CD14-positive monocyte (primary cell): ENCODE measurements at regions not wholly inside any gene's neighbourhood (a gene's known extent, or its start where the extent isn't known, plus 50 kb on each side); places are given as distances from the start of the nearest gene placed in this dataset.

ENCODE experiments used
- DNase-seq, 3 donors: peaks; one replicate each; pipeline ENCODE4 v3.0.0-alpha.2; 2011 to 2022
- H2AFZ ChIP-seq: 2 replicates; pipeline ENCODE4 v1.6.0; 2012; ENCODE audit warnings: mild to moderate bottlenecking, low read depth, low read length, inconsistent platforms; ENCODE audit not compliant: insufficient read depth, poor library complexity, severe bottlenecking
- H3K27ac ChIP-seq, 2 donors: 1 replicate in 1 of 2; 2 replicates in 1 of 2; pipeline ENCODE4 v1.5.1; 2012 to 2013; ENCODE audit warnings: low read length in 2 of 2, control low read depth in 1 of 2, inconsistent platforms in 1 of 2, low read depth in 1 of 2, mild to moderate bottlenecking in 1 of 2
- H3K27me3 ChIP-seq, 2 donors: one replicate each; pipeline versions ENCODE4 v1.6.0 to v1.6.1; 2011 to 2013; ENCODE audit warnings: low read length in 2 of 2; ENCODE audit not compliant: control insufficient read depth in 2 of 2, insufficient read depth in 2 of 2
- H3K36me3 ChIP-seq, 2 donors: replicated peaks in 1 of 2; 1 replicate in 1 of 2; 2 replicates in 1 of 2; pipeline versions ENCODE4 v1.5.1 to v1.6.1; 2012 to 2013; ENCODE audit warnings: low read length in 2 of 2, control low read depth in 1 of 2, inconsistent platforms in 1 of 2, mild to moderate bottlenecking in 1 of 2; ENCODE audit not compliant: insufficient read depth in 2 of 2, control insufficient read depth in 1 of 2
- H3K4me1 ChIP-seq, 2 donors: 1 replicate in 1 of 2; 2 replicates in 1 of 2; pipeline versions ENCODE4 v1.5.1 to v1.6.1; 2012 to 2013; ENCODE audit warnings: low read length in 2 of 2, control low read depth in 1 of 2, inconsistent platforms in 1 of 2, mild to moderate bottlenecking in 1 of 2, moderate library complexity in 1 of 2; ENCODE audit not compliant: insufficient read depth in 2 of 2, control insufficient read depth in 1 of 2
- H3K4me2 ChIP-seq: replicated peaks from 2 replicates; pipeline ENCODE3; 2012; ENCODE audit warnings: low read length, moderate library complexity, mild to moderate bottlenecking; ENCODE audit not compliant: poor library complexity, severe bottlenecking; ENCODE audit errors: extremely low read depth
- H3K4me3 ChIP-seq, 3 experiments: fragments of 200-600 bp in 1 of 3; sonication (generic) in 1 of 3; replicated peaks in 1 of 3; 1 replicate in 2 of 3; 2 replicates in 1 of 3; pipeline ENCODE4 v1.5.1; 2011 to 2013; ENCODE audit warnings: low read length in 3 of 3, mild to moderate bottlenecking in 3 of 3, control low read depth in 2 of 3, low read depth in 2 of 3, inconsistent platforms in 1 of 3, moderate library complexity in 1 of 3
- H3K79me2 ChIP-seq: 2 replicates; pipeline ENCODE4 v1.6.0; 2012; ENCODE audit warnings: mild to moderate bottlenecking, control low read depth, inconsistent platforms, low read length, moderate library complexity; ENCODE audit not compliant: insufficient read depth
- H3K9ac ChIP-seq: 2 replicates; pipeline ENCODE4 v1.6.0; 2017; ENCODE audit warnings: low read length, mild to moderate bottlenecking; ENCODE audit not compliant: insufficient read depth, poor library complexity, severe bottlenecking
- H3K9me3 ChIP-seq, 2 donors: replicated peaks in 1 of 2; 1 replicate in 1 of 2; 2 replicates in 1 of 2; pipeline versions ENCODE4 v1.5.1 to v1.6.1; 2012 to 2013; ENCODE audit warnings: low read length in 2 of 2, control low read depth in 1 of 2; ENCODE audit not compliant: control insufficient read depth in 1 of 2, insufficient read depth in 1 of 2
- H4K20me1 ChIP-seq: 2 replicates; pipeline ENCODE4 v1.6.0; 2012; ENCODE audit warnings: mild to moderate bottlenecking, low read length, control low read depth, moderate library complexity; ENCODE audit not compliant: insufficient read depth
- H3K27ac Mint-ChIP-seq, 7 donors: one replicate each; pipeline ENCODE4 v1.8.0; 2020; ENCODE audit warnings: mild to moderate bottlenecking in 7 of 7, mixed read lengths in 7 of 7, moderate library complexity in 6 of 7, inconsistent platforms in 2 of 7
- H3K27me3 Mint-ChIP-seq, 3 donors: one replicate each; pipeline ENCODE4 v1.8.0; 2021 to 2022; ENCODE audit warnings: low read depth in 3 of 3, mild to moderate bottlenecking in 3 of 3, mixed read lengths in 3 of 3, moderate library complexity in 3 of 3, inconsistent platforms in 1 of 3
- H3K36me3 Mint-ChIP-seq, 2 donors: one replicate each; pipeline ENCODE4 v1.8.0; 2020; ENCODE audit warnings: mixed read lengths in 2 of 2, inconsistent platforms in 1 of 2, mild to moderate bottlenecking in 1 of 2
- H3K4me1 Mint-ChIP-seq: one replicate; pipeline ENCODE4 v1.8.0; 2020; ENCODE audit warnings: mild to moderate bottlenecking, mixed read lengths
- H3K4me3 Mint-ChIP-seq, 2 donors: one replicate each; pipeline ENCODE4 v1.8.0; 2020; ENCODE audit warnings: mild to moderate bottlenecking in 2 of 2, mixed read lengths in 2 of 2, moderate library complexity in 1 of 2
- H3K9me3 Mint-ChIP-seq, 7 donors: one replicate each; pipeline ENCODE4 v1.8.0; 2020 to 2022; ENCODE audit warnings: mixed read lengths in 7 of 7, mild to moderate bottlenecking in 6 of 7, moderate library complexity in 6 of 7, inconsistent platforms in 2 of 7
- WGBS: methylation state at CpG from one replicate; pipeline ENCODE4 v1.1.5; 2013; ENCODE audit warnings: missing lambda C conversion rate; ENCODE audit not compliant: insufficient coverage; 5-methylcytosine and 5-hydroxymethylcytosine counted together
- intact Hi-C, 2 donors: fragments of 100-400 bp; cut with micrococcal nuclease; formaldehyde crosslinking; loops; one replicate each; pipeline versions ENCODE4 v1.15.0 to v1.15.1; 2023
- TF ChIP-seq, protein P1 (sequence below): fragments of 200-600 bp; IDR thresholded peaks from one replicate; pipeline ENCODE4 v1.8.0; 2022; ENCODE audit warnings: antibody characterized with exemption, mild to moderate bottlenecking

DNA sequence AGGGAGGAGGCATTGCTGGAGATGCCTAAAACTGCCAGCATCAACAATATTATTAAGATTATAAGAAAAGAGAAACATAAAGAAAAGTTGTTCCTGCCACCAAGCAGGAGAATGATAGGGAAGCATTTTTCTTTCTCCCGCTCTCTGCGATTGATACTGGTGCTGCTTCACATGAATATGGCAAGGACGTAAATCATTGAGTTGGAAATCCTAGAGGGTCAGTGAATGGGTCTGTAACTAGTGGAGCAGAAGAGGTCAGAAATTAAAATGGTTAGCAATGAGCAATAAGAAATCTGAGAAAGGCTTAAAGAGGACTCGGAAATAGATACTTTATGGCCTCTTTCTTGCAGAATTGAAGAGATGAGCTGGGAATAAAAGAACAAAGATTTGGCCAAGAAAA, 631.7 kb downstream of the BCL11A start:
- 97% methylated on average over 3 of the region's 4 CpGs for WGBS
- TF ChIP-seq, protein P1, sequence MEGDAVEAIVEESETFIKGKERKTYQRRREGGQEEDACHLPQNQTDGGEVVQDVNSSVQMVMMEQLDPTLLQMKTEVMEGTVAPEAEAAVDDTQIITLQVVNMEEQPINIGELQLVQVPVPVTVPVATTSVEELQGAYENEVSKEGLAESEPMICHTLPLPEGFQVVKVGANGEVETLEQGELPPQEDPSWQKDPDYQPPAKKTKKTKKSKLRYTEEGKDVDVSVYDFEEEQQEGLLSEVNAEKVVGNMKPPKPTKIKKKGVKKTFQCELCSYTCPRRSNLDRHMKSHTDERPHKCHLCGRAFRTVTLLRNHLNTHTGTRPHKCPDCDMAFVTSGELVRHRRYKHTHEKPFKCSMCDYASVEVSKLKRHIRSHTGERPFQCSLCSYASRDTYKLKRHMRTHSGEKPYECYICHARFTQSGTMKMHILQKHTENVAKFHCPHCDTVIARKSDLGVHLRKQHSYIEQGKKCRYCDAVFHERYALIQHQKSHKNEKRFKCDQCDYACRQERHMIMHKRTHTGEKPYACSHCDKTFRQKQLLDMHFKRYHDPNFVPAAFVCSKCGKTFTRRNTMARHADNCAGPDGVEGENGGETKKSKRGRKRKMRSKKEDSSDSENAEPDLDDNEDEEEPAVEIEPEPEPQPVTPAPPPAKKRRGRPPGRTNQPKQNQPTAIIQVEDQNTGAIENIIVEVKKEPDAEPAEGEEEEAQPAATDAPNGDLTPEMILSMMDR, result no peak
- H3K27ac ChIP-seq, result no peak overlapping the region
- H3K36me3 ChIP-seq, result no peaks in the 10 kb centered on the region
- DNase-seq, result no peak
- peaks cover 0 to 6% (median 0%) of the 10 kb centered on the region in 7 donors for H3K9me3 Mint-ChIP-seq
- H3K4me3 Mint-ChIP-seq, result no peak overlapping the region
- no peaks in the 10 kb centered on the region for H3K9me3 ChIP-seq
- peaks cover 0 to 2% (median 0%) of the 10 kb centered on the region in 3 donors for H3K27me3 Mint-ChIP-seq
- no peak overlapping the region for H3K4me3 ChIP-seq
- H3K27ac Mint-ChIP-seq, result no peak overlapping the region
- H3K79me2 ChIP-seq, result no peaks in the 10 kb centered on the region
- no peak overlapping the region for H2AFZ ChIP-seq
- no peaks in the 10 kb centered on the region for H3K4me1 Mint-ChIP-seq
- H3K4me1 ChIP-seq, result no peaks in the 10 kb centered on the region
- no peaks in the 10 kb centered on the region for H4K20me1 ChIP-seq
- H3K4me2 ChIP-seq, result no peak overlapping the region
- no peaks in the 10 kb centered on the region for H3K27me3 ChIP-seq
- intact Hi-C loops, result no loop called here
- H3K9ac ChIP-seq, result no peak overlapping the region
- no peaks in the 10 kb centered on the region for H3K36me3 Mint-ChIP-seq

DNA sequence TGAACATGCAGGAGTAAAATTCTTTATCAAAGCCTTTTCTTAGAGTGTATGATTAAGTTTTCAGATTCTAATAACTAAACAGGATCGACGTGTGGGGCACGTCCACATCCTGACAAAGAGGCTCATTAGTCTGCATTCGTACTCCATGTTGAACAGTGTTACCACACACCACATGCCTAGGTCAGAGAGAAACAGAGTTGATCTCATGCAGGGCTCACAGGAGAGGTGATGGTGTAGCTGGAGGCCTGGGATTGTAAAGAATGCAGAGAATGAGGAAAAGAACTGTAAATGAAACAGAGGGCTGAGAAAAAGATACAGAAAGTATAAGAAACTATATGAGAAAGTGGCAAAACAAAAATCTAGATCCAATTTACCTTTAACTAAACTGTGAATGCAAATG, 632.5 kb downstream of the BCL11A start:
- Mint-ChIP-seq H3K27ac (no peak overlapping the region), H3K36me3 (no peaks in the 10 kb centered on the region), H3K9me3 (peaks cover 0 to 5% (median 0%) of the 10 kb centered on the region in 7 donors), H3K27me3 (peaks cover 0 to 2% (median 0%) of the 10 kb centered on the region in 3 donors), H3K4me1 (no peaks in the 10 kb centered on the region), H3K4me3 (no peak overlapping the region)
- Histone ChIP-seq H3K27ac (no peak overlapping the region), H3K36me3 (no peaks in the 10 kb centered on the region), H3K9ac (no peak overlapping the region), H3K4me2 (no peak overlapping the region), H3K9me3 (no peaks in the 10 kb centered on the region), H3K27me3 (no peaks in the 10 kb centered on the region), H3K4me1 (no peaks in the 10 kb centered on the region), H4K20me1 (no peaks in the 10 kb centered on the region), H2AFZ (no peak overlapping the region), H3K79me2 (no peaks in the 10 kb centered on the region), H3K4me3 (no peak overlapping the region)
- TF ChIP-seq, protein P1, result no peak
- no CpG with 5 or more reads among the region's 4 CpGs for WGBS
- DNase-seq, result no peak
- intact Hi-C loops, result no loop called here
